MM.1S (cell line): ENCODE measurements at regions not wholly inside any gene's neighbourhood (a gene's known extent, or its start where the extent isn't known, plus 50 kb on each side); places are given as distances from the start of the nearest gene placed in this dataset.

Experiments
- DNase-seq: peaks from one replicate; pipeline ENCODE4 v3.0.0-alpha.2; 2015
- H2AFZ ChIP-seq: fragments of 300-600 bp; sonication (generic); 2 replicates; pipeline ENCODE4 v1.6.0; 2016; ENCODE audit warnings: antibody characterized with exemption, low read length
- H3F3A ChIP-seq: fragments of 300-600 bp; sonication (generic); 2 replicates; pipeline ENCODE4 v1.6.1; 2016; ENCODE audit warnings: mild to moderate bottlenecking, antibody characterized with exemption, low read length, moderate library complexity, mixed read lengths; ENCODE audit not compliant: insufficient read depth
- H3K27ac ChIP-seq: fragments of 300-600 bp; sonication (generic); 2 replicates; pipeline ENCODE4 v1.5.1; 2016; ENCODE audit warnings: mild to moderate bottlenecking, low read length
- H3K27me3 ChIP-seq: fragments of 300-600 bp; sonication (generic); replicated peaks from 2 replicates; pipeline ENCODE4 v1.6.0; 2016; ENCODE audit warnings: low read length; ENCODE audit not compliant: insufficient read depth
- H3K36me3 ChIP-seq: fragments of 300-600 bp; sonication (generic); replicated peaks from 2 replicates; pipeline ENCODE4 v1.6.1; 2016; ENCODE audit warnings: mild to moderate bottlenecking, low read length, mixed read lengths; ENCODE audit not compliant: insufficient read depth
- H3K4me1 ChIP-seq: fragments of 300-600 bp; sonication (generic); 2 replicates; pipeline ENCODE4 v1.6.1; 2016; ENCODE audit warnings: low read length, mixed read lengths
- H3K4me2 ChIP-seq: fragments of 300-600 bp; sonication (generic); 2 replicates; pipeline ENCODE4 v1.6.0; 2016; ENCODE audit warnings: low read depth, low read length
- H3K4me3 ChIP-seq: fragments of 300-600 bp; sonication (generic); 2 replicates; pipeline ENCODE4 v1.5.1; 2016; ENCODE audit warnings: low read length, mixed read lengths
- H3K79me2 ChIP-seq: fragments of 300-600 bp; sonication (generic); 2 replicates; pipeline ENCODE4 v1.6.1; 2016; ENCODE audit warnings: mixed run types, low read length, mixed read lengths
- H3K9ac ChIP-seq: fragments of 300-600 bp; sonication (generic); 2 replicates; pipeline ENCODE4 v1.6.1; 2016; ENCODE audit warnings: low read length, mixed read lengths
- H3K9me2 ChIP-seq: fragments of 300-600 bp; sonication (generic); replicated peaks from 2 replicates; pipeline ENCODE4 v1.6.1; 2016; ENCODE audit warnings: mild to moderate bottlenecking, low read length, mixed read lengths; ENCODE audit not compliant: insufficient read depth
- H3K9me3 ChIP-seq: fragments of 300-600 bp; sonication (generic); replicated peaks from 2 replicates; pipeline ENCODE4 v1.6.1; 2016; ENCODE audit warnings: mild to moderate bottlenecking, low read length, mixed read lengths; ENCODE audit not compliant: insufficient read depth
- H4K20me1 ChIP-seq: fragments of 300-600 bp; sonication (generic); 2 replicates; pipeline ENCODE4 v1.6.1; 2016; ENCODE audit warnings: mild to moderate bottlenecking, low read length, moderate library complexity, mixed read lengths; ENCODE audit not compliant: insufficient read depth
- CTCF ChIP-seq: fragments of 300-600 bp; sonication (generic); IDR thresholded peaks from 2 replicates; pipeline ENCODE4 v1.5.1; 2016; ENCODE audit warnings: antibody characterized with exemption, low read length, mixed read lengths
- EZH2 ChIP-seq: fragments of 300-600 bp; sonication (generic); optimal IDR thresholded peaks from 2 replicates; pipeline ENCODE3; 2017; ENCODE audit warnings: low read depth, mild to moderate bottlenecking, antibody characterized with exemption, low read length, mixed read lengths
- EZH2phosphoT487 ChIP-seq: fragments of 300-600 bp; sonication (generic); IDR thresholded peaks from 2 replicates; pipeline ENCODE4 v1.6.1; 2018; ENCODE audit warnings: antibody characterized with exemption, low read length

- Histone ChIP-seq H3F3A (no peaks in the 10 kb centered on the region), H2AFZ (no peak overlapping the region), H3K4me2 (no peak overlapping the region), H3K27ac (no peak overlapping the region), H3K9me2 (no peaks in the 10 kb centered on the region), H3K4me3 (no peak overlapping the region), H3K36me3 (no peaks in the 10 kb centered on the region), H3K27me3 (no peaks in the 10 kb centered on the region), H3K9ac (no peak overlapping the region), H4K20me1 (no peaks in the 10 kb centered on the region), H3K79me2 (no peaks in the 10 kb centered on the region), H3K4me1 (no peaks in the 10 kb centered on the region), H3K9me3 (no peaks in the 10 kb centered on the region)
- no peak for DNase-seq
- TF ChIP-seq EZH2phosphoT487: no peak
- TF ChIP-seq CTCF: no peak
- TF ChIP-seq EZH2: no peak
These were observed 295.3 kb upstream of the MAF start for GRCh38 chr16:79895917-79896203.

- H3K4me1 ChIP-seq: no peaks in the 10 kb centered on the region
- TF ChIP-seq EZH2phosphoT487: no peak
- no peak for TF ChIP-seq CTCF
- no peak for TF ChIP-seq EZH2
- H3K4me2 ChIP-seq: no peak overlapping the region
- H2AFZ ChIP-seq: no peak overlapping the region
- no peak overlapping the region for H3K9ac ChIP-seq
- H3K27me3 ChIP-seq: no peaks in the 10 kb centered on the region
- H3K79me2 ChIP-seq: no peaks in the 10 kb centered on the region
- no peaks in the 10 kb centered on the region for H4K20me1 ChIP-seq
- no peak overlapping the region for H3K4me3 ChIP-seq
- no peak overlapping the region for H3K27ac ChIP-seq
- DNase-seq: no peak
- no peaks in the 10 kb centered on the region for H3K9me3 ChIP-seq
- no peaks in the 10 kb centered on the region for H3F3A ChIP-seq
- no peaks in the 10 kb centered on the region for H3K36me3 ChIP-seq
- H3K9me2 ChIP-seq: no peaks in the 10 kb centered on the region
These were observed 294.7 kb upstream of the MAF start for GRCh38 chr16:79895053-79895916.

GRCh38 chr16:79893445-79893844, 292.9 kb upstream of the MAF start:
- Histone ChIP-seq H3K4me1 (no peaks in the 10 kb centered on the region), H2AFZ (no peak overlapping the region), H3K9ac (no peak overlapping the region), H3K27ac (no peak overlapping the region), H3K9me2 (no peaks in the 10 kb centered on the region), H3K4me3 (no peak overlapping the region), H3K9me3 (no peaks in the 10 kb centered on the region), H3K79me2 (no peaks in the 10 kb centered on the region), H3K27me3 (no peaks in the 10 kb centered on the region), H3F3A (no peaks in the 10 kb centered on the region), H4K20me1 (no peaks in the 10 kb centered on the region), H3K4me2 (no peak overlapping the region), H3K36me3 (no peaks in the 10 kb centered on the region)
- no peak for TF ChIP-seq CTCF
- TF ChIP-seq EZH2phosphoT487: no peak
- TF ChIP-seq EZH2: no peak
- no peak for DNase-seq
